HCT116 (cell line): ENCODE measurements at regions not wholly inside any gene's neighbourhood (a gene's known extent, or its start where the extent isn't known, plus 50 kb on each side); places are given as distances from the start of the nearest gene placed in this dataset.

ENCODE experiments used
- ATAC-seq: fragments of 200-7000 bp; cut with Tn5 transposase; 2 replicates; pipeline ENCODE4 v1.9.1; 2020; ENCODE audit warnings: mild to moderate bottlenecking, moderate library complexity
- BruUV-seq: library from RNA; stranded (reverse); fragments of 400-500 nt; replicated peaks from 2 replicates; lab custom pipeline; 2021; lab: Mats Ljungman, UMichigan
- CTCF ChIA-PET: fragments of 300-600 bp; sonication (Branson Sonifier 250); formaldehyde crosslinking; loops from one replicate; lab custom pipeline; 2021; ENCODE audit warnings: antibody characterized with exemption; lab: Charles Lee
- POLR2A ChIA-PET: fragments of 300-600, 350-600 bp; sonication (Branson Sonifier 250); formaldehyde crosslinking; loops from one replicate; lab custom pipeline; 2021; ENCODE audit warnings: antibody characterized with exemption; lab: Charles Lee
- RAD21 ChIA-PET, 2 experiments: fragments of 300-600 bp; sonication (Branson Sonifier 250); formaldehyde crosslinking; loops; one replicate each; lab custom pipeline; 2023; ENCODE audit warnings: low total read pairs in 2 of 2; ENCODE audit not compliant: uncharacterized antibody in 2 of 2, unreplicated experiment in 2 of 2, low non-redundant PET in 1 of 2; lab: Charles Lee
- DNase-seq: peaks from one replicate; pipeline ENCODE4 v3.0.0-alpha.2; 2010; ENCODE audit warnings: low read depth, low spot score
- H2AFZ ChIP-seq: fragments of 200-600 bp; shearing (Covaris generic), sonication (generic); 2 replicates; pipeline ENCODE4 v1.6.1; 2017; ENCODE audit warnings: low read depth, mixed run types, mixed read lengths, antibody characterized with exemption, low read length; ENCODE audit not compliant: poor library complexity, severe bottlenecking
- H3K27ac ChIP-seq: 2 replicates; pipeline ENCODE4 v1.5.1; 2012; ENCODE audit warnings: low read depth, low read length
- H3K27me3 ChIP-seq: fragments of 200-600 bp; sonication (generic); 2 replicates; pipeline ENCODE4 v1.6.1; 2016; ENCODE audit warnings: mixed run types, low read length, mixed read lengths; ENCODE audit not compliant: insufficient read depth
- H3K36me3 ChIP-seq, 2 experiments: fragments of 200-500 bp in 1 of 2; fragments of 200-600 bp in 1 of 2; sonication (Bioruptor generic) in 1 of 2; sonication (generic) in 1 of 2; 2 replicates each; pipeline versions ENCODE4 v1.5.1 to v1.6.1; 2014 to 2016; ENCODE audit warnings: low read length in 2 of 2, inconsistent platforms in 1 of 2, mixed read lengths in 1 of 2, mixed run types in 1 of 2; ENCODE audit not compliant: insufficient read depth in 2 of 2, control insufficient read depth in 1 of 2
- H3K4me1 ChIP-seq, 2 experiments: fragments of 200-600 bp in 1 of 2; sonication (generic) in 1 of 2; 2 replicates each; pipeline versions ENCODE4 v1.5.1 to v1.6.1; 2012 to 2017; ENCODE audit warnings: low read length in 2 of 2, inconsistent platforms in 1 of 2, mild to moderate bottlenecking in 1 of 2, mixed read lengths in 1 of 2, mixed run types in 1 of 2, moderate library complexity in 1 of 2; ENCODE audit not compliant: insufficient read depth in 2 of 2, control insufficient read depth in 1 of 2
- H3K4me2 ChIP-seq: fragments of 200-600 bp; sonication (generic); 2 replicates; pipeline ENCODE4 v1.6.1; 2017; ENCODE audit warnings: mixed run types, low read length, mixed read lengths
- H3K4me3 ChIP-seq, 2 experiments: fragments of 200-600 bp in 1 of 2; sonication (generic) in 1 of 2; replicated peaks in 1 of 2; 2 replicates each; pipeline ENCODE4 v1.5.1; 2011 to 2016; ENCODE audit warnings: low read length in 2 of 2, control low read depth in 1 of 2, low read depth in 1 of 2, mild to moderate bottlenecking in 1 of 2, mixed read lengths in 1 of 2, mixed run types in 1 of 2
- H3K79me2 ChIP-seq: fragments of 200-600 bp; sonication (generic); 2 replicates; pipeline ENCODE4 v1.6.1; 2017; ENCODE audit warnings: mild to moderate bottlenecking, mixed run types, low read length, moderate library complexity, mixed read lengths; ENCODE audit not compliant: insufficient read depth
- H3K9ac ChIP-seq: fragments of 200-600 bp; sonication (generic); 2 replicates; pipeline ENCODE4 v1.6.1; 2016; ENCODE audit warnings: low read length, mixed read lengths
- H3K9me2 ChIP-seq: fragments of 200-600 bp; sonication (generic), shearing (Covaris generic); 2 replicates; pipeline ENCODE4 v1.6.1; 2017; ENCODE audit warnings: mixed run types, mild to moderate bottlenecking, moderate library complexity; ENCODE audit not compliant: insufficient read depth
- H3K9me3 ChIP-seq, 2 experiments: fragments of 200-500 bp in 1 of 2; fragments of 200-600 bp in 1 of 2; sonication (Bioruptor generic) in 1 of 2; sonication (generic) in 1 of 2; 2 replicates each; pipeline ENCODE4 v1.6.1; 2014 to 2017; ENCODE audit warnings: low read length in 2 of 2, mixed read lengths in 2 of 2, inconsistent platforms in 1 of 2, low read depth in 1 of 2, mild to moderate bottlenecking in 1 of 2, mixed run types in 1 of 2, moderate library complexity in 1 of 2; ENCODE audit not compliant: control insufficient read depth in 1 of 2, insufficient read depth in 1 of 2
- H4K20me1 ChIP-seq: fragments of 200-600 bp; sonication (generic), shearing (Covaris generic); 2 replicates; pipeline ENCODE4 v1.6.1; 2017; ENCODE audit warnings: mixed run types, mild to moderate bottlenecking, moderate library complexity; ENCODE audit not compliant: insufficient read depth
- CTCF ChIP-seq, 3 experiments: fragments of 200-600 bp in 1 of 3; sonication (generic) in 1 of 3; IDR thresholded peaks in 2 of 3; conservative IDR thresholded peaks in 1 of 3; 2 replicates each; pipeline ENCODE4 v1.5.1; 2012 to 2017; ENCODE audit warnings: low read depth in 2 of 3, low read length in 2 of 3, antibody characterized with exemption in 1 of 3, borderline replicate concordance in 1 of 3, control low read depth in 1 of 3, mild to moderate bottlenecking in 1 of 3, mixed read lengths in 1 of 3, mixed run types in 1 of 3, moderate library complexity in 1 of 3; ENCODE audit not compliant: insufficient read depth in 1 of 3
- POLR2AphosphoS5 ChIP-seq: IDR thresholded peaks from 2 replicates; pipeline ENCODE4 v1.6.1; 2011; ENCODE audit warnings: mild to moderate bottlenecking, low read depth, low read length, moderate library complexity
- SP1 ChIP-seq: IDR thresholded peaks from 2 replicates; pipeline ENCODE4 v1.6.1; 2012; ENCODE audit warnings: low read depth
- TCF7L2 ChIP-seq: IDR thresholded peaks from 2 replicates; pipeline ENCODE4 v1.7.0; 2011; ENCODE audit warnings: borderline replicate concordance, inconsistent platforms; ENCODE audit not compliant: insufficient read depth, insufficient read length; ENCODE audit errors: extremely low read depth
- ZBTB33 ChIP-seq: IDR thresholded peaks from 2 replicates; pipeline ENCODE4 v1.6.1; 2011; ENCODE audit warnings: mild to moderate bottlenecking, low read length, moderate library complexity; ENCODE audit not compliant: insufficient replicate concordance; ENCODE audit errors: extremely low read depth
- intact Hi-C: fragments of 100-400 bp; cut with micrococcal nuclease; formaldehyde crosslinking; loops from 2 replicates; pipeline ENCODE4 v1.10.0; 2022

GRCh38 chr15:77549576-77550288 is 83.0 kb downstream of the LINGO1 start:
- no peak overlapping the region for H2AFZ ChIP-seq
- no peaks in the 10 kb centered on the region for H3K27me3 ChIP-seq
- intact Hi-C loops, result no loop called here
- H3K9ac ChIP-seq, result no peak overlapping the region
- H3K4me1 ChIP-seq, result peaks cover 0 to 22% of the 10 kb centered on the region in 2 experiments; a peak in 2 of 4 replicates
- H3K4me2 ChIP-seq, result no peak overlapping the region
- no peak for DNase-seq
- no TSS peak for BruUV-seq
- H3K9me2 ChIP-seq, result no peaks in the 10 kb centered on the region
- RAD21 ChIA-PET, result no interaction called here
- no peaks in the 10 kb centered on the region for H3K36me3 ChIP-seq
- H4K20me1 ChIP-seq, result no peaks in the 10 kb centered on the region
- TF ChIP-seq POLR2AphosphoS5, result no peak
- no peak for ATAC-seq
- CTCF ChIA-PET, result no interaction called here
- H3K79me2 ChIP-seq, result no peaks in the 10 kb centered on the region
- POLR2A ChIA-PET, result no interaction called here
- H3K27ac ChIP-seq, result no peak overlapping the region
- no peak overlapping the region for H3K4me3 ChIP-seq
- no peaks in the 10 kb centered on the region for H3K9me3 ChIP-seq

- H3K9me2 ChIP-seq, result no peaks in the 10 kb centered on the region
- DNase-seq (no peak), ATAC-seq (peak; percentile 56)
- peaks cover 0 to 26% of the 10 kb centered on the region in 2 experiments; a peak in 2 of 4 replicates for H3K4me1 ChIP-seq
- ChIA-PET CTCF (no interaction called here), POLR2A (no interaction called here), RAD21 (no interaction called here)
- TF ChIP-seq SP1, result no peak
- no peak for TF ChIP-seq TCF7L2
- no peak for TF ChIP-seq ZBTB33
- peak in 2 of 3 experiments; percentile 18 to 23; a peak in 2 of 6 replicates for TF ChIP-seq CTCF (IDR thresholded peaks at IDR 0.05 in 2 of 3, conservative IDR thresholded peaks at IDR 0.05 in 1 of 3; ENCODE audit: borderline replicate concordance in 1 of 3, insufficient read depth in 1 of 3, low read depth in 2 of 3, low read length in 2 of 3)
- intact Hi-C loops, result no loop called here
- no TSS peak for BruUV-seq
- no peak overlapping the region for H3K4me3 ChIP-seq
- no peak overlapping the region for H2AFZ ChIP-seq
- H3K9me3 ChIP-seq, result no peaks in the 10 kb centered on the region
- H4K20me1 ChIP-seq, result no peaks in the 10 kb centered on the region
- no peaks in the 10 kb centered on the region for H3K36me3 ChIP-seq
- no peaks in the 10 kb centered on the region for H3K79me2 ChIP-seq
- no peaks in the 10 kb centered on the region for H3K27me3 ChIP-seq
- H3K9ac ChIP-seq, result no peak overlapping the region
- no peak overlapping the region for H3K27ac ChIP-seq
- no peak overlapping the region for H3K4me2 ChIP-seq
Measured at GRCh38 chr15:77548589-77549557, 83.8 kb downstream of the LINGO1 start.
